Nephron (organoid): ENCODE measurements at regions not wholly inside any gene's neighbourhood (a gene's known extent, or its start where the extent isn't known, plus 50 kb on each side); places are given as distances from the start of the nearest gene placed in this dataset.

ENCODE experiments used
- H3K27ac Mint-ChIP-seq, 3 experiments: 2 replicates each; pipeline ENCODE4 v1.8.0; 2020; ENCODE audit warnings: mixed read lengths in 3 of 3, mild to moderate bottlenecking in 2 of 3, moderate library complexity in 1 of 3
- H3K27me3 Mint-ChIP-seq: 2 replicates; pipeline ENCODE4 v1.8.0; 2021; ENCODE audit warnings: low read depth, mild to moderate bottlenecking, moderate library complexity, mixed read lengths
- H3K36me3 Mint-ChIP-seq: 2 replicates; pipeline ENCODE4 v1.8.0; 2020; ENCODE audit warnings: low read depth, mixed read lengths
- H3K4me1 Mint-ChIP-seq: 2 replicates; pipeline ENCODE4 v1.8.0; 2020; ENCODE audit warnings: mixed read lengths
- H3K4me3 Mint-ChIP-seq, 3 experiments: 2 replicates each; pipeline ENCODE4 v1.8.0; 2020; ENCODE audit warnings: mild to moderate bottlenecking in 3 of 3, mixed read lengths in 3 of 3, moderate library complexity in 2 of 3
- H3K9me3 Mint-ChIP-seq: 2 replicates; pipeline ENCODE4 v1.8.0; 2020; ENCODE audit warnings: mixed read lengths
- CTCF ChIP-seq, 3 experiments: fragments of 200-600 bp; sonication (generic); IDR thresholded peaks; one replicate each; pipeline ENCODE4 v1.5.0; 2021; ENCODE audit warnings: antibody characterized with exemption in 3 of 3; ENCODE audit not compliant: unreplicated experiment in 3 of 3

GRCh38 chr9:134504106-134504385 lies 137.6 kb upstream of the COL5A1 start:
- no peaks in the 10 kb centered on the region for H3K4me1 Mint-ChIP-seq
- H3K27me3 Mint-ChIP-seq: peaks cover 8% of the 10 kb centered on the region
- no peaks in the 10 kb centered on the region for H3K36me3 Mint-ChIP-seq
- H3K9me3 Mint-ChIP-seq: peaks cover 5% of the 10 kb centered on the region
- no peak overlapping the region for H3K4me3 Mint-ChIP-seq
- TF ChIP-seq CTCF (IDR thresholded peaks at IDR 0.05; ENCODE audit: unreplicated experiment in 3 of 3): no peak
- H3K27ac Mint-ChIP-seq: peak overlapping the region in 1 of 3 experiments; percentile 77

GRCh38 chr9:134505032-134505431 lies 136.6 kb upstream of the COL5A1 start:
- H3K4me1 Mint-ChIP-seq: no peaks in the 10 kb centered on the region
- peaks cover 5% of the 10 kb centered on the region for H3K9me3 Mint-ChIP-seq
- H3K36me3 Mint-ChIP-seq: no peaks in the 10 kb centered on the region
- no peak overlapping the region for H3K4me3 Mint-ChIP-seq
- peaks cover 8% of the 10 kb centered on the region for H3K27me3 Mint-ChIP-seq
- no peak for TF ChIP-seq CTCF (IDR thresholded peaks at IDR 0.05; ENCODE audit: unreplicated experiment in 3 of 3)
- peak overlapping the region in 2 of 3 experiments; percentile 29 to 60 for H3K27ac Mint-ChIP-seq

GRCh38 chr9:134509281-134509680 lies 132.3 kb upstream of the COL5A1 start:
- Mint-ChIP-seq H3K4me1 (no peaks in the 10 kb centered on the region), H3K9me3 (peaks cover 9% of the 10 kb centered on the region), H3K27me3 (peaks cover 8% of the 10 kb centered on the region), H3K36me3 (no peaks in the 10 kb centered on the region), H3K4me3 (no peak overlapping the region), H3K27ac (no peak overlapping the region)
- TF ChIP-seq CTCF (IDR thresholded peaks at IDR 0.05; ENCODE audit: unreplicated experiment in 3 of 3): no peak

DNA sequence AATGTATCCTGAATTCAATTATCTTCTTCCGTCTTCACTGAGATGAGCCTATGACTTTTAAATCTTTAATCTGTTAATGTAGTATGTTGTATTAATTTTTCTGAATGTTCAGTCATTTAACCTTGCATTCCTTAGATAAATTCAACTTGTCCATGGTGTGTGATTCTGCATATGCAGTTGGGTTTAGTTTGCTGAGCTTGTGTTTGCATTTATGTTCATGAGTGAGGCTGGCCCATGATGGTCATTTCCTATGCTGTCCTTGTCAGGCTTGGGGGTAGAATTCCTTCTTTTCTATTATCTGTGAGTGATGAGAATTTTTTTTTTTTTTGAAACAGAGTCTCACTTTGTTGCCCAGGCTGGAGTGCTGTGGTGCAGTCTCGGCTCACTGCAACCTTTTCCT lies 131.8 kb upstream of the COL5A1 start:
- Mint-ChIP-seq H3K4me1 (peaks cover 2% of the 10 kb centered on the region), H3K36me3 (no peaks in the 10 kb centered on the region), H3K27ac (no peak overlapping the region), H3K4me3 (no peak overlapping the region), H3K9me3 (peaks cover 12% of the 10 kb centered on the region), H3K27me3 (peaks cover 8% of the 10 kb centered on the region)
- TF ChIP-seq CTCF (IDR thresholded peaks at IDR 0.05; ENCODE audit: unreplicated experiment in 3 of 3): no peak

- TF ChIP-seq CTCF (IDR thresholded peaks at IDR 0.05; ENCODE audit: unreplicated experiment in 3 of 3): no peak
- Mint-ChIP-seq H3K36me3 (no peaks in the 10 kb centered on the region), H3K9me3 (peaks cover 17% of the 10 kb centered on the region), H3K4me1 (peaks cover 19% of the 10 kb centered on the region), H3K4me3 (no peak overlapping the region), H3K27ac (peak overlapping the region in 1 of 3 experiments; percentile 69), H3K27me3 (no peaks in the 10 kb centered on the region)
Observed at GRCh38 chr9:134514503-134514902, 127.1 kb upstream of the COL5A1 start.

- H3K27me3 Mint-ChIP-seq: no peaks in the 10 kb centered on the region
- H3K4me3 Mint-ChIP-seq: no peak overlapping the region
- no peaks in the 10 kb centered on the region for H3K36me3 Mint-ChIP-seq
- peaks cover 17% of the 10 kb centered on the region for H3K9me3 Mint-ChIP-seq
- H3K27ac Mint-ChIP-seq: peak overlapping the region; percentile 20 to 88 (median 69)
- H3K4me1 Mint-ChIP-seq: peaks cover 19% of the 10 kb centered on the region
- TF ChIP-seq CTCF (IDR thresholded peaks at IDR 0.05; ENCODE audit: unreplicated experiment in 3 of 3): no peak
Observed at GRCh38 chr9:134515026-134515821, 126.4 kb upstream of the COL5A1 start.
